ENCODE measurements at regions not wholly inside any gene's neighbourhood (a gene's known extent, or its start where the extent isn't known, plus 50 kb on each side); places are given as distances from the start of the nearest gene placed in this dataset.

- H3K4me1 ChIP-seq, result no peaks in the 10 kb centered on the region
- DNase-seq (ENCODE audit: extremely low spot score), result no peak
- 32% methylated on average over 12 of the region's 12 CpGs for WGBS
- no peaks in the 10 kb centered on the region for H3K36me3 ChIP-seq
- H3K4me3 ChIP-seq, result no peak overlapping the region
- H3K27me3 ChIP-seq, result peaks cover 0 to 14% (median 0%) of the 10 kb centered on the region in 4 donors
- intact Hi-C loops (cut with DNase I), result no loop called here
- no peaks in the 10 kb centered on the region for H3K9me3 ChIP-seq
- TF ChIP-seq EP300 (IDR thresholded peaks at IDR 0.05), result no peak
- TF ChIP-seq CTCF (IDR thresholded peaks at IDR 0.05), result no peak
- TF ChIP-seq POLR2AphosphoS5 (IDR thresholded peaks at IDR 0.05), result no peak
- TF ChIP-seq POLR2A (IDR thresholded peaks at IDR 0.05; ENCODE audit: low read depth), result no peak
- no peak overlapping the region for H3K27ac ChIP-seq (replicated peaks in 1 of 4)
These were observed 254.2 kb upstream of the ZNF507 start for GRCh38 chr19:32091241-32091640.

- H3K4me1 ChIP-seq, result no peaks in the 10 kb centered on the region
- 88% methylated on average over 4 of the region's 4 CpGs for WGBS
- intact Hi-C loops (cut with DNase I), result no loop called here
- no peaks in the 10 kb centered on the region for H3K9me3 ChIP-seq
- H3K4me3 ChIP-seq, result no peak overlapping the region
- H3K27me3 ChIP-seq, result peaks cover 0 to 12% (median 0%) of the 10 kb centered on the region in 4 donors
- no peaks in the 10 kb centered on the region for H3K36me3 ChIP-seq
- no peak overlapping the region for H3K27ac ChIP-seq (replicated peaks in 1 of 4)
- DNase-seq (ENCODE audit: extremely low spot score), result no peak
- TF ChIP-seq EP300 (IDR thresholded peaks at IDR 0.05) (no peak), POLR2AphosphoS5 (IDR thresholded peaks at IDR 0.05) (no peak), POLR2A (IDR thresholded peaks at IDR 0.05; ENCODE audit: low read depth) (no peak)
These were observed 248.4 kb upstream of the ZNF507 start for GRCh38 chr19:32097011-32097410.

- no peak for DNase-seq (ENCODE audit: extremely low spot score)
- WGBS, result 45% methylated on average over 2 of the region's 2 CpGs
- Histone ChIP-seq H3K4me3 (no peak overlapping the region), H3K27me3 (peaks cover 0 to 10% (median 0%) of the 10 kb centered on the region in 4 donors), H3K4me1 (no peaks in the 10 kb centered on the region), H3K36me3 (no peaks in the 10 kb centered on the region), H3K27ac (replicated peaks in 1 of 4) (no peak overlapping the region), H3K9me3 (no peaks in the 10 kb centered on the region)
- no peak for TF ChIP-seq POLR2A (IDR thresholded peaks at IDR 0.05; ENCODE audit: low read depth)
- intact Hi-C loops (cut with DNase I), result no loop called here
These were observed 247.8 kb upstream of the ZNF507 start for GRCh38 chr19:32097620-32098019.

GRCh38 chr19:32098968-32099367 lies 246.4 kb upstream of the ZNF507 start:
- 46% methylated on average over 6 of the region's 6 CpGs for WGBS
- intact Hi-C loops (cut with DNase I), result no loop called here

GRCh38 chr19:32101206-32101605 lies 244.2 kb upstream of the ZNF507 start:
- peaks cover 0 to 4% (median 0%) of the 10 kb centered on the region in 4 donors for H3K4me1 ChIP-seq
- H3K27me3 ChIP-seq, result peaks cover 0 to 29% (median 0%) of the 10 kb centered on the region in 4 donors
- intact Hi-C loops (cut with DNase I), result no loop called here
- WGBS, result 84% methylated on average over 1 of the region's 1 CpG
- no peak overlapping the region for H3K4me3 ChIP-seq
- H3K36me3 ChIP-seq, result no peaks in the 10 kb centered on the region
- no peaks in the 10 kb centered on the region for H3K9me3 ChIP-seq
- TF ChIP-seq CTCF (IDR thresholded peaks at IDR 0.05) (no peak), POLR2AphosphoS5 (IDR thresholded peaks at IDR 0.05) (no peak), EP300 (IDR thresholded peaks at IDR 0.05) (no peak)
- DNase-seq (ENCODE audit: extremely low spot score), result no peak
- no peak overlapping the region for H3K27ac ChIP-seq (replicated peaks in 1 of 4)

More at GRCh38 chr19:32098968-32099367, 246.4 kb upstream of the ZNF507 start:
- DNase-seq (ENCODE audit: extremely low spot score), result no peak
- Histone ChIP-seq H3K4me1 (no peaks in the 10 kb centered on the region), H3K9me3 (no peaks in the 10 kb centered on the region), H3K27ac (replicated peaks in 1 of 4) (no peak overlapping the region), H3K36me3 (no peaks in the 10 kb centered on the region), H3K27me3 (peaks cover 0 to 15% (median 0%) of the 10 kb centered on the region in 4 donors), H3K4me3 (no peak overlapping the region)
- TF ChIP-seq POLR2A (IDR thresholded peaks at IDR 0.05; ENCODE audit: low read depth) (no peak), CTCF (IDR thresholded peaks at IDR 0.05) (no peak), POLR2AphosphoS5 (IDR thresholded peaks at IDR 0.05) (no peak), EP300 (IDR thresholded peaks at IDR 0.05) (no peak)

GRCh38 chr19:32103541-32103940 lies 241.9 kb upstream of the ZNF507 start:
- H3K4me1 ChIP-seq, result peaks cover 0 to 4% (median 0%) of the 10 kb centered on the region in 4 donors
- no peaks in the 10 kb centered on the region for H3K9me3 ChIP-seq
- DNase-seq (ENCODE audit: extremely low spot score), result no peak
- no peak overlapping the region for H3K4me3 ChIP-seq
- no peak overlapping the region for H3K27ac ChIP-seq (replicated peaks in 1 of 4)
- intact Hi-C loops (cut with DNase I), result no loop called here
- 84% methylated on average over 11 of the region's 11 CpGs for WGBS
- TF ChIP-seq POLR2AphosphoS5 (IDR thresholded peaks at IDR 0.05) (no peak), POLR2A (IDR thresholded peaks at IDR 0.05; ENCODE audit: low read depth) (no peak), CTCF (IDR thresholded peaks at IDR 0.05) (no peak), EP300 (IDR thresholded peaks at IDR 0.05) (no peak)
- peaks cover 0 to 42% (median 0%) of the 10 kb centered on the region in 4 donors for H3K27me3 ChIP-seq
- no peaks in the 10 kb centered on the region for H3K36me3 ChIP-seq

All from esophagus muscularis mucosa (tissue), 4 donors.